Activated T-cell treated with anti-CD3 and anti-CD28 coated beads, Interleukin-2, amount 50 U/mL, for 72 hours (primary cell): ENCODE measurements at regions not wholly inside any gene's neighbourhood (a gene's known extent, or its start where the extent isn't known, plus 50 kb on each side); places are given as distances from the start of the nearest gene placed in this dataset.
A peak's percentile ranks its signal among the peaks of the same experiment; 100 is the strongest.
"Not testable (repeated sequence)": the region's sequence is repeated elsewhere in the genome, so short reads cannot be mapped to it uniquely, and the experiment has no call there.

ENCODE experiments used
- ATAC-seq, 2 donors: fragments of 150-1000 bp; cut with Tn5 transposase; replicated peaks in 1 of 2; 2 replicates each; pipeline ENCODE4 v1.10.0; 2021; ENCODE audit warnings: moderate library complexity in 2 of 2, mild to moderate bottlenecking in 1 of 2
- DNase-seq, 2 donors: peaks; one replicate each; pipeline ENCODE4 v3.0.0; 2021 to 2022; ENCODE audit warnings: mixed read lengths in 1 of 2
- H3K27ac Mint-ChIP-seq: one replicate; pipeline ENCODE4 v1.8.0; 2022; ENCODE audit warnings: mild to moderate bottlenecking, moderate library complexity, mixed read lengths
- H3K27me3 Mint-ChIP-seq: one replicate; pipeline ENCODE4 v1.8.0; 2022; ENCODE audit warnings: low read depth, mixed read lengths
- H3K36me3 Mint-ChIP-seq, 2 donors: one replicate each; pipeline ENCODE4 v1.8.0; 2022; ENCODE audit warnings: mixed read lengths in 2 of 2, mild to moderate bottlenecking in 1 of 2; ENCODE audit not compliant: insufficient read depth in 2 of 2
- H3K4me1 Mint-ChIP-seq: one replicate; pipeline ENCODE4 v1.8.0; 2022; ENCODE audit warnings: low read depth, mixed read lengths
- H3K4me3 Mint-ChIP-seq, 2 donors: one replicate each; pipeline ENCODE4 v1.8.0; 2022; ENCODE audit warnings: mild to moderate bottlenecking in 2 of 2, mixed read lengths in 2 of 2, moderate library complexity in 2 of 2
- H3K9me3 Mint-ChIP-seq, 2 donors: one replicate each; pipeline ENCODE4 v1.8.0; 2022; ENCODE audit warnings: mixed read lengths in 2 of 2

DNA sequence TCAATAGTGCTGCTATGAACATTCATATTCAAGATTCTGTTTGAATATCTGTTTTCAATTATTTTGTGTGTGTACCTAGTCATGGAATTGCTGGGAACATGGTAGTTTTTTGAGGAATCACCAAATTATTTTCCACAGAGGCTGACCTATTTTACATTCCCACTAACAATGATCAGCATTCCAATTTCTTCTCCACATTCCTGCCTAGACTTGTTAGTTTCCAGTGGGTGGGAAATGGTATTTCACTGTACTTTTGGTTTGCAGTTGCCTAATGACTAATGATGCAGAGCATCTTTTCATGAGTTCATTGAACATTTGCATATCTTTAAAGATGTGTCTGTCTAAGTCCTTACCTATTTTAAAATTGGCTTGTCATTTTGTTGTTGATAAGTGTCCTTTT is 1182.6 kb upstream of the B3GALT2 start:
- Mint-ChIP-seq H3K9me3 (no peaks in the 10 kb centered on the region), H3K36me3 (no peaks in the 10 kb centered on the region), H3K4me3 (no peak overlapping the region), H3K27ac (no peak overlapping the region), H3K4me1 (no peaks in the 10 kb centered on the region), H3K27me3 (no peaks in the 10 kb centered on the region)
- ATAC-seq (no peak), DNase-seq (no peak)

DNA sequence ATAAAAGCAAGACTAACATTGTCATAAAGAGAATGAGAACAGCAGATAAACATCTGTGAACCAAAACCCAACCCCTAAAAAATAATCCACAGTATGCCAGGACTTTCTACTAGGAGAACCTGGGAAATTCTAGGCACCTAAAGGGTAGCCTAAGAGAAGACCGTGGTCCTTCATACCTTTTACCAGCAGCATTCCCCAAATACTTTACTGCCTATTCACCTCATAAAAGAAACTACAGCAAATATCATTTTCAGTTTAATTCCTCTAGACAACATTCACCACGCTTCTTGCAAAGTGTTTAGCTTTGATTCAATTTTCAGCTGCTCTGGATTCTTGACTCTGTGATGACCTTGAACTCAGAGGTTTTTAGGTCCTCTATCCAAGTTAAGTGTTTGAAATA is 1180.7 kb upstream of the B3GALT2 start:
- Mint-ChIP-seq H3K27me3 (peaks cover 7% of the 10 kb centered on the region), H3K4me1 (no peaks in the 10 kb centered on the region), H3K27ac (no peak overlapping the region), H3K4me3 (no peak overlapping the region), H3K36me3 (no peaks in the 10 kb centered on the region), H3K9me3 (no peaks in the 10 kb centered on the region)
- ATAC-seq (no peak), DNase-seq (no peak)

DNA sequence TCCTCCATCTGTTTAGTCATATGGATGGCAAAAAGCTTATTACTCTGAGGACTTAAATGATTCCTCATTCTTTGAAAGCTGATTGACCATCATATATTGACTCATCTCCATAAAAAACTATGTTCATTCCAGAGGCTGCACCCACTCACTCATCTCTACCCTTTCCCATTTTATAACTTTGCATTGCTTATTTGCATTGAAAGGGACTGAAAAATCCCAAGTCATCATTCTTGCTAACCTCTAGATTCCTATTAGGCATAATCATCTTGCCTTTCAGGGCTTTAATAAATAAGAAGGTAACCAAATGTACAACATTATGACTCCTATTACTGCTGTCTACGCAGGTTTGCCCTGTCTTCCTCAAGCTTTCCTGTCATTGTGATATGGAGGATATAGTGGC is 1180.3 kb upstream of the B3GALT2 start:
- Mint-ChIP-seq H3K36me3 (no peaks in the 10 kb centered on the region), H3K27ac (no peak overlapping the region), H3K4me1 (no peaks in the 10 kb centered on the region), H3K27me3 (peaks cover 7% of the 10 kb centered on the region), H3K9me3 (no peaks in the 10 kb centered on the region), H3K4me3 (no peak overlapping the region)
- ATAC-seq (no peak), DNase-seq (no peak)

DNA sequence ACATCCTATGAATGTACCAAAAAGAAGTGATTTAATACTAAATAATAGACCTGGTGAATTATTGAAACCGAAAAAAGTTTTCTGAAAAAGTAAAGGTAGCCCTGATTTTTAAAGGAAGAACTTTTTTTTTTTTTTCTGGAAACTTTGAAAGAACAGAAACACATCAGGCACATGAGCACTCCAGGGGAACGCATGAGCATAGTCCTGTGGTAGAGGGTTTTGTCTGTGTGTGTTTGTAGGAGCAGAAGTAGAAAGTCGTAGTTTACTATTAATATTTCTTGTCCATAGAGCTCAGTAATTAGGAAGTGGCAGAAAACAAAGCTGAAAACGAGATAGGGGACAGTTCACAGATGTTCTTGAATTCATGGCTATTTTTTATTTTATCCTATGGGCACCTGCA is 1175.9 kb upstream of the B3GALT2 start:
- Mint-ChIP-seq H3K27ac (no peak overlapping the region), H3K4me3 (no peak overlapping the region), H3K4me1 (no peaks in the 10 kb centered on the region), H3K9me3 (no peaks in the 10 kb centered on the region), H3K27me3 (peaks cover 7% of the 10 kb centered on the region), H3K36me3 (no peaks in the 10 kb centered on the region)
- ATAC-seq: no peak
- DNase-seq: no peak

DNA sequence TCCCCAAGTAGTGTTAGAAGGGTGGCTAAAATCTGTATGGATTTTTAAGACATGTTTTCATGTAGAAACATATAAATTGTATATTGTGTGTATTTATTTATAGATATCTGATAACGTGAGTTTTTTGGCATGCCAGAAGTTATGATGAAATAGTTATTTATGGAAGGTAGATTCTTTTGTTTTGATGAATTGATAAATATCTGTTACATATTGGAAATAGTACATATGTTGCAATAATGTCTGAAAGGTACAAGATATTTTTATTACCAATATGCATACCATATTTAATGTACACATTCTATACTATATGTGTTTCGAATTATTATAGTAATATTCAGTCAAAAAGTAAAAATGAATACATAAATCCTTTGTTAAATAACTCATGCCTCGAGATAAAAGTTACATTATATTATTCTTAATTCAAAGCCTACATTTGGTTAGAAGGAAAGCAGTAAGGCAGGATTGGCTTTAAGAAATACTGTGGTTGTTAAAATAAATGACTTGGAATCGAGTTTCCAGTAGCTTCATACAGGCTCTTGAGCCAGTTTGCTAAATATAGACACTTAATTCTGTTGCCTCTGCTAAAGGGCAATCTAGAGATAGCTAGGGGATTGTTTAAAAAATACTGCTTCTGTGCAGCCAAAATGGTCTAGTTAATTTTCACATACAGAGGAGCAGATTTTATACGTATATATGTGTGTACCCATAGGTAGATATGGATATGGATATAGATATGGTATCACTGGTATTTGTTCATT is 1175.1 kb upstream of the B3GALT2 start:
- no peaks in the 10 kb centered on the region for H3K4me1 Mint-ChIP-seq
- no peak for ATAC-seq
- no peak overlapping the region for H3K4me3 Mint-ChIP-seq
- H3K36me3 Mint-ChIP-seq: no peaks in the 10 kb centered on the region
- DNase-seq: no peak
- H3K9me3 Mint-ChIP-seq: no peaks in the 10 kb centered on the region
- H3K27ac Mint-ChIP-seq: no peak overlapping the region
- H3K27me3 Mint-ChIP-seq: peaks cover 7% of the 10 kb centered on the region

DNA sequence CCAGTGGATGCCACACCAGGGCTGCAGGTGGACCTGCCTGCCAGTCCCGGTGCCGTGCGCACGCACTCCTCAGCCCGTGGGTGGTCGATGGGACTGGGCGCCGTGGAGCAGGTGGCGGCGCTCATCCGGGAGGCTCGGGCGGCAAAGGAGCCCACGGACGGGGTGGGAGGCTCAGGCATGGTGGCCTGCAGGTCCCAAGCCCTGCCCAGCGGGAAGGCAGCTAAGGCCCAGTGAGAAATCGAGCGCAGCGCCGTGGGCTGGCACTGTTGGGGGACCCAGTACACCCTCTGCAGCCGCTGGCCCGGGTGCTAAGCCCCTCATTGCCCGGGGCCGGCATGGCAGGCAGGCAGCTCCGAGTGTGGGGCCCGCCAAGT is 1171.8 kb upstream of the B3GALT2 start:
- Mint-ChIP-seq H3K36me3 (no peaks in the 10 kb centered on the region), H3K4me3 (no peak overlapping the region), H3K9me3 (no peaks in the 10 kb centered on the region), H3K27me3 (peaks cover 7% of the 10 kb centered on the region), H3K27ac (no peak overlapping the region), H3K4me1 (no peaks in the 10 kb centered on the region)
- ATAC-seq: no peak
- no peak for DNase-seq

DNA sequence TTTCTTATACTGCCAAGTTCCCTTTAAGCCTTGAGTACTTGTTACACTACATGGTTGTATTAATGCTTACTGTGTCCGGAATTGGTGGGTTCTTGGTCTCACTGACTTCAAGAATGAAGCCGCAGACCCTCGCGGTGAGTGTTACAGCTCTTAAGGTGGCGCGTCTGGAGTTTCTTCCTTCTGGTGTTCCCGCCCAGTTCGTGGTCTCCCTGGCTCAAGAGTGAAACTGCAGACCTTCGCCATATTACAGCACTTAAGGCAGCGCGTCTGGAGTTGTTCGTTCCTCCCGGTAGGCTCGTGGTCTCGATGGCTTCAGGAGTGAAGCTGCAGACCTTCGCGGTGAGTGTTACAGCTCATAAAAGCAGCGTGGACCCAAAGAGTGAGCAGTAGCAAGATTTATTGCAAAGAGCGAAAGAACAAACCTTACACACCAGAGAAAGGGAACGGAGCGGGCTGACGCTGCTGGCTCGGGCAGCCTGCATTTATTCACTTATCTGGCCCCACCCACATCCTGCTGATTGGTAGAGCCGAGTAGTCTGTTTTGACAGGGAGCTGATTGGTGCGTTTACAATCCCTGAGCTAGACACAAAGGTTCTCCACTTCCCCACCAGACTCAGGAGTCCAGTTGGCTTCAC is 1171.3 kb upstream of the B3GALT2 start:
- ATAC-seq, H3K27me3 Mint-ChIP-seq, H3K4me3 Mint-ChIP-seq, H3K9me3 Mint-ChIP-seq, H3K27ac Mint-ChIP-seq, DNase-seq, H3K36me3 Mint-ChIP-seq, H3K4me1 Mint-ChIP-seq: not testable (repeated sequence)

DNA sequence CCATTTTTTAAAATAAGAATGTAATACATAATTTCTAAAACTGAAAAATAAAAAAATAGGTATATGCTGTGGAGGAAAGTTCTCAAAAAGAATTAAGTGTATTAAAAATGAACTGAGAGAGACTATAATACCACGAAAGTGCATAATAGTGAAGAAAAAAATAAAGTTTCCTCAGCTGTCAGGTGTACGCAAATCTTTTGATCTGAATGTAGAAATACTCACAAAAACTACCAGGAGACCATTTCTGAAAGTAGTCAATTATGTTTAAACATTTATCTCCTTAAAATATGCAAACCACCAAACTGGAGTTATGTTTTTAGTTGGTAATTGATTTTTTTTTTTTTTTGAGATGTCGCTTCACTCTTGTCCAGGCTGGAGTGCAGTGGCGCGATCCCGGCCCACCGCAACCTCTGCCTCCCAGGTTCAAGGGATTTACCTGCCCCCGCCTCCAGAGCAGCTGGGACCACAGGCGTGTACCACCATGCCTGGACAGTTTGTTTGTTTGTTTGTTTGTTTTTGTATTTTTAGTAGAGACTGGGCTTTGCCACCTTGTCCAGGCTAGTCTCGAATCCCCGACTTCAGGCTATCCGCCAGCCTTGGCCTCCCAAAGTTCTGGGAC is 1169.2 kb upstream of the B3GALT2 start:
- H3K9me3 Mint-ChIP-seq: no peaks in the 10 kb centered on the region
- H3K4me3 Mint-ChIP-seq: no peak overlapping the region
- DNase-seq: no peak
- no peak overlapping the region for H3K27ac Mint-ChIP-seq
- no peak for ATAC-seq
- H3K4me1 Mint-ChIP-seq: no peaks in the 10 kb centered on the region
- no peaks in the 10 kb centered on the region for H3K36me3 Mint-ChIP-seq
- no peaks in the 10 kb centered on the region for H3K27me3 Mint-ChIP-seq

DNA sequence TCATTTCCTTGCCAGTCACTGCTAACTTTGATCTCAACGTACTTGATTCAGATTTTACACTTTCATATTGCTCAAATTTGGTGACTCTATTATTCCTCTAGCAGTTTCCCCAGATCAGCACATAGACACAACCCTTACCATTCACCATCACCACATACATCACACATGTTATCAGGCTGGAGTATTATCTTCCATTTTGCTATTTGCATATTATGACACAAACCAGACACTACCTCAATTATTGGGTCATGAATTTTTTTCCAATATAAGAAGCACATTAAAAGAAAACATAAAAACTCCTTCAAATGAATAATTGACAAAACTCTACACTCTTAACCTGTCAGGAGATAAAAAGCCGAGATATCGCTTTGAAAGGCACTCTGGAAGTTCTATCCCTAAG is 1166.7 kb upstream of the B3GALT2 start:
- Mint-ChIP-seq H3K27me3 (no peaks in the 10 kb centered on the region), H3K4me3 (no peak overlapping the region), H3K9me3 (peaks cover 0 to under 1% of the 10 kb centered on the region in 2 donors), H3K36me3 (peaks cover 0 to under 1% of the 10 kb centered on the region in 2 donors), H3K4me1 (no peaks in the 10 kb centered on the region), H3K27ac (no peak overlapping the region)
- no peak for DNase-seq
- no peak for ATAC-seq

DNA sequence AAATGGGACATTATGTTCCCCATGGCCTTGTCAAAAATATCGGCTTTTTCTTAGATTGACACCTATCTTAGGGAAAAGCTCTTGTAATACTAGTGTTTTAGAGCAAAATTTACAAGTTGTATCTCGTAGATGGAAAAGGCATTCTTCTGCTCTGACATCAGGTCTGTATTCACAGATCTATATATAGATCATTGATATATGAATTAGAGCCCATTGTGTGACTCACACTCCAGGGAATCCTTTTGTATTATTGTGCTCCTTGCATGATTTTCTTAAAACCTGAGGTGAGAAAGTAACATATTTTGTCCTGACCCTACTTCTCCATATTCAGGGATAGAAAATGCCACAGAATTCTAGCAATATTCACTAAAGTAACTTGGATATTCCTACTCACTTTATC is 1160.8 kb upstream of the B3GALT2 start:
- DNase-seq (no peak), ATAC-seq (no peak)
- no peaks in the 10 kb centered on the region for H3K27me3 Mint-ChIP-seq
- H3K27ac Mint-ChIP-seq: no peak overlapping the region
- H3K9me3 Mint-ChIP-seq: peaks cover 0 to 4% of the 10 kb centered on the region in 2 donors
- H3K4me3 Mint-ChIP-seq: no peak overlapping the region
- H3K36me3 Mint-ChIP-seq: peaks cover 0 to 2% of the 10 kb centered on the region in 2 donors
- no peaks in the 10 kb centered on the region for H3K4me1 Mint-ChIP-seq

DNA sequence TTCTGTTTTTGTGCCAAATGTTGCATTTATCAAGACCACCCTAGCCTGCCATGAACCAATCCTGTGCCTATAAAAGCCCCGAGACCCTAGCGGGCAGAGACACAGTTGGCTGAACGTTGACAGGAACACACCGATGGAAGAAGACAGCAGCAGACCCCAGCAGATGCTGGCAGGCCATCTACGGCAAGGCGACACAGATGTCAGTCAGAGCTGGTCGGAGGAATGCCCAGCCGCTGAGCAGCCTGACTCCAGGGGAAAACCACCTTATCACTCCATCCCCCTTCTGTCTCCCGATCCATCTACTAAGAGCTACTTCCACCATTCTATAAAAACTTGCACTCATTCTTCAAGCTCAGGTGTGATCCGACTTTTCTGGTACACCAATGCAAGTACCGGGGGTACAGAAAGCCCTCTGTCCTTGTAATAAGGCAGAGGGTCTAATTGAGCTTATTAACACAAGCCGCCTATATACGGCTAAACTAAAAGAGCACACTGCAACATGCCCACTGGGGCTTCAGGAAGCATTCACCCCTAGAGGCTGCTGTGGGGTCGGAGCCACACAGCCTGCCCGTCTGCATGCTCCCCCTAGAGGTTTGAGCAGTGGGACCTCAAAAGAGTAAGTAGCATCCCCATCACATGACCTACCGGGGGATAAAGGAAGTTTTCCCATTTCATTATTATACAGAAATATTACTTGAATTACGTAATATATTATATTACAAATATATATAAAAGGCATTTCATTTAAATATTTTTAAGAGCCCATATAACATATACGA is 1156.3 kb upstream of the B3GALT2 start:
- peaks cover 18% of the 10 kb centered on the region for H3K4me1 Mint-ChIP-seq
- H3K27me3 Mint-ChIP-seq: no peaks in the 10 kb centered on the region
- no peak overlapping the region for H3K27ac Mint-ChIP-seq
- H3K9me3 Mint-ChIP-seq: no peaks in the 10 kb centered on the region
- ATAC-seq (no peak), DNase-seq (no peak)
- H3K4me3 Mint-ChIP-seq: no peak overlapping the region
- H3K36me3 Mint-ChIP-seq: no peaks in the 10 kb centered on the region

DNA sequence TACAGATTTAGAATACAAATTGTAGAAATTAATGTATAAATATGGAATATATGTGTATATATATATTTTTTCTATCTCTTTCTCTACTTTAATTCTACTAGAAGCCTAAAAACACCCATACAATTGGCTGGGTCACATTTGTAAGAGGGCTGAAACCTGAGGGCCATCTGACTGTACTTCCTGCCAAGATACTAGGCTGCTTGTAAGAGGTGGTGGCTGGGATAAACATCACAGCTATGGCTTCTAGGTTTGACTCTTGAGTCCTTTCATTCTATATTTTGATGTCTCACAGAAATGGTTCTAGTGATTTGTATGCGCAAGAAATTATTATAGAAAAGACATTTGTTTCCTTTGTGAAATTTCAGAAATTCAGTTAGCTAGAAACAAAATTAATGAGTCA is 1155.2 kb upstream of the B3GALT2 start:
- DNase-seq: peak; percentile 10 to 12
- no peaks in the 10 kb centered on the region for H3K27me3 Mint-ChIP-seq
- no peaks in the 10 kb centered on the region for H3K36me3 Mint-ChIP-seq
- no peaks in the 10 kb centered on the region for H3K9me3 Mint-ChIP-seq
- no peak overlapping the region for H3K27ac Mint-ChIP-seq
- H3K4me1 Mint-ChIP-seq: peaks cover 18% of the 10 kb centered on the region
- H3K4me3 Mint-ChIP-seq: no peak overlapping the region
- peak; percentile 70 to 74 for ATAC-seq

DNA sequence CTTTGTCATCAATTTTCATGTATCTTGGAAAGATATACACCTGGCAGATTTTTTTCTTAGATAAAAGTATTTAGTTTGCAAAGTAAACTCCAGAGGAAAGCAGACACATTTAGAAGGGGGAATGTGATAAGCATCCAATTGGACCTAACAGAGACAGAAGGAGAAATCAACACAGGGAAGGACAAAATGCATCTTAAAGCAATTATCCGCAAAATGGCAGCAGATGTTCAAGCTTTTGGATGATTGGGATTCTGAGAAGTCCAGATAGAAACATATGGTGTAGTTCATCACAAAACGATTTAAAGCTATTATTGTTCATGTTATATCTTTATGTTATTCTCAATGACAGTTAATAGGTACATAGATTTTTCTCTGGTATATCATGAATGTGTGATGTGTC is 1153.1 kb upstream of the B3GALT2 start:
- no peaks in the 10 kb centered on the region for H3K27me3 Mint-ChIP-seq
- DNase-seq (no peak), ATAC-seq (no peak)
- H3K4me1 Mint-ChIP-seq: peaks cover 18% of the 10 kb centered on the region
- H3K36me3 Mint-ChIP-seq: no peaks in the 10 kb centered on the region
- no peak overlapping the region for H3K4me3 Mint-ChIP-seq
- no peak overlapping the region for H3K27ac Mint-ChIP-seq
- H3K9me3 Mint-ChIP-seq: no peaks in the 10 kb centered on the region
